ENCODE measurements at regions not wholly inside any gene's neighbourhood (a gene's known extent, or its start where the extent isn't known, plus 50 kb on each side); places are given as distances from the start of the nearest gene placed in this dataset.

DNA sequence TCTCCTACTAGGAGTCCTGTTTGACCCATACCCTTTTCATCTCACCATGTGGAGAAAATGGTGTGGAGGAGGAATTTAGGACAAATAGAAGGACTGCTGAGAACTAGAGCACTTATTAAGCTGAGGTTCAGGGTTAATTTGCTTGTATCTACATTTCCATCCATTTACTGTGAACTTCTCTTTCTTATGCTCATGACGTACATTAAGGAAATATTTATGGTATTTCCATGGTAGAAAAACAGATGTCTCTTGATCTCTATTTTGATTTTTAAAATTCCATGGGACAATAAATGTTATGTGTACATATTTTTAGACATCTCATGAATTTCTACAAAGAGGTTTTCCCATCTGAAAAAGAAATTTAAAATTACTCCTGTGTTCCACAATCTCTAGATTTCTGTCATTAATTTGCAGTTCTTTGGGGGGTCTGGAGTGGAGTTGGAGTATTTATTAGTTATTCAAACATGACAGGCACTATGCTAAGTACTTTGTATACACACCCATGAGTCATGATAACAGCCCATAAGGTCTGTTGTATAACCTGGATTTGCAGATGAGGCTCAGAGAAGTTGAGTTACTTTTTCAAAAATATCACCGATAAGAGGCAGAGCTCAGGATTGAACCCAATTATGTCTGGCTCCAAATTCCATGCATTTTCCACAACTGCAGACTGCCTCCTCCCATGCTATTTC, 112.6 kb downstream of the COPS8 start:
- DNase-seq (ENCODE audit: low read depth), result peak; percentile 58
- H3K4me3 ChIP-seq (ENCODE audit: control insufficient read depth, low read depth, low read length), result no peak overlapping the region
- TF ChIP-seq, protein P1, sequence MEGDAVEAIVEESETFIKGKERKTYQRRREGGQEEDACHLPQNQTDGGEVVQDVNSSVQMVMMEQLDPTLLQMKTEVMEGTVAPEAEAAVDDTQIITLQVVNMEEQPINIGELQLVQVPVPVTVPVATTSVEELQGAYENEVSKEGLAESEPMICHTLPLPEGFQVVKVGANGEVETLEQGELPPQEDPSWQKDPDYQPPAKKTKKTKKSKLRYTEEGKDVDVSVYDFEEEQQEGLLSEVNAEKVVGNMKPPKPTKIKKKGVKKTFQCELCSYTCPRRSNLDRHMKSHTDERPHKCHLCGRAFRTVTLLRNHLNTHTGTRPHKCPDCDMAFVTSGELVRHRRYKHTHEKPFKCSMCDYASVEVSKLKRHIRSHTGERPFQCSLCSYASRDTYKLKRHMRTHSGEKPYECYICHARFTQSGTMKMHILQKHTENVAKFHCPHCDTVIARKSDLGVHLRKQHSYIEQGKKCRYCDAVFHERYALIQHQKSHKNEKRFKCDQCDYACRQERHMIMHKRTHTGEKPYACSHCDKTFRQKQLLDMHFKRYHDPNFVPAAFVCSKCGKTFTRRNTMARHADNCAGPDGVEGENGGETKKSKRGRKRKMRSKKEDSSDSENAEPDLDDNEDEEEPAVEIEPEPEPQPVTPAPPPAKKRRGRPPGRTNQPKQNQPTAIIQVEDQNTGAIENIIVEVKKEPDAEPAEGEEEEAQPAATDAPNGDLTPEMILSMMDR (conservative IDR thresholded peaks at IDR 0.05; ENCODE audit: control insufficient read depth, insufficient read depth, low read depth, low read length), result no peak

DNA sequence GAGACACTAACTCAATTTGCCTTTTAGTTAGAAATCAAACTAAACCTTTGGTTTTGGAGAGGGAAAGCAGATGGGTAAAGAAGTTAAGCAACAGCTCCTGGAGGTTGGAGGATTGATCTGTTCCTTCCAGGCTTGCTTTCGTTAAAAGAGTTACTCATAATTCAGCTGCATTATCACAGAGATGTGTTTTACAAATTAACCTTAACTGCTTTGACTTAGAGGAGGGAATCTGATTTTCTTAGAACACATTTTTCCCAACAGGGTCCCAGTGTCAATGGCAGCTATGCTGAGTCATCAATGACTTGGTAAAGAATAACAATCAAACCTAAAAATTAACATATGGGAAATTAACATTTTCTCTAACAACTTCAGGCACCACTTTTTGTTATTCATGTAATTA, 113.4 kb downstream of the COPS8 start:
- TF ChIP-seq, protein P1 (conservative IDR thresholded peaks at IDR 0.05; ENCODE audit: control insufficient read depth, insufficient read depth, low read depth, low read length), result no peak
- H3K4me3 ChIP-seq (ENCODE audit: control insufficient read depth, low read depth, low read length), result no peak overlapping the region

DNA sequence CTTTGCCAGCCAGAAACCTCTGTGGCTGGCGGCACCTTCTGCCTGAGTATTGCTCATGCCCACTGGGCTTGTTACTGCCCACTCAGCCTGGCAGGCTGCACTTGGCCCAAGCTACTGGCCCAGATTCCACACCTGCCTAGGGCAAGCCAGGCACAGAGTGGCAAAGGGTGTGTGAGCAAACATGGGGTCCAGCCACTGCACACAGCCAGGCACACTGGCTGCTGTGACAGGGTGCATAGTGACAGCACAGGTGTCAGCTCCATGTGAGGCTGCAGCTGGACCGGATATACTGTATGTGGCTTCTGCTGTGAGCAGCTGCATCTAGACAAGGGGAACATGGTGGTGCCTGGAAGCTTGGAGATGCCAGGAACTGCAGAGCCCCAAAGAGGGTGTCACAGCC, 113.9 kb downstream of the COPS8 start:
- TF ChIP-seq, protein P1 (conservative IDR thresholded peaks at IDR 0.05; ENCODE audit: control insufficient read depth, insufficient read depth, low read depth, low read length), result no peak
- H3K4me3 ChIP-seq (ENCODE audit: control insufficient read depth, low read depth, low read length), result no peak overlapping the region
- no peak for DNase-seq (ENCODE audit: low read depth)

More for the DNA sequence above, 113.4 kb downstream of the COPS8 start:
- peak; percentile 89 for DNase-seq (ENCODE audit: low read depth)

- TF ChIP-seq, protein P1 (conservative IDR thresholded peaks at IDR 0.05; ENCODE audit: control insufficient read depth, insufficient read depth, low read depth, low read length), result no peak
- DNase-seq (ENCODE audit: low read depth), result no peak
- no peak overlapping the region for H3K4me3 ChIP-seq (ENCODE audit: control insufficient read depth, low read depth, low read length)
Observed at GRCh38 chr2:237200462-237200861, 114.8 kb downstream of the COPS8 start.

DNA sequence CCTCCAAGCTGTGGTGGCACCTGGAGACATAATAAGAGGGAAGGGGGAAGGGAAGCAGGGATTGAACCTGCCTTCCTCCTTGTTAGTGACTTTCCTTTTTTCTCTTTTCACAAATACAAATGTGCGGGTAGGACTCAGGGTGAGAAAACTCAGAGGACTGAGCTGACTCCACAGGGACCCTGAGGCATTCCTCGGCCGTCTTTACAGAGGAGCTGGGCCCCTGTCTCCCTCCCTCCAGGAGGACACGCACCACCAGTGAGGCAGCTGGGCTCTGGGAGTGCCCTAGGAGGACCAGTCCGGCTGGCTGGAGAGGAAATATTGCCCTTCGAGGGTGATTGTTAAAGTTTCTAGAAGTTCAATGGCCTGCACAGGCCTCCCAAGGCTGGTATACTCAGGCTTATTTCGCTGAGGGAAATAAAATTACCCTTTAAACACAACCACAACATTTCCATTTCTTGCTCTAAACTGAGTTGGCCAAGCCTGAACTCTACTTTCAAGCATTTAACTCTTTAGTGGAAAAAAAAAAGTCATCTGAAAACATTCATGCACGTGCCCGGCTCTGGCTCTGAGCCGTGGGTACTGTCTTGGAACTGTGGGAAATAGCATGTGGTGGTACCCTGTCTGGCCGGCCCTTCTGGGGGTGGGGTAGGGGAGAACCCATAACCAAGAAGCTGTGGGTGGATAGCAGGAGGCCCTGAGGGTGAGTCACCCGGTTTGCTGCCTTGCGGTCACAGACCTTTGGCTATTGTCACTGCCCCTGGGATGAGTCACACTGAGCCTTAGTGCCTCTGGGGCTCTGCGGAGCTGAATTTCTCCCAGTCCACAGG, 116.0 kb downstream of the COPS8 start:
- TF ChIP-seq, protein P1 (conservative IDR thresholded peaks at IDR 0.05; ENCODE audit: control insufficient read depth, insufficient read depth, low read depth, low read length), result no peak

DNA sequence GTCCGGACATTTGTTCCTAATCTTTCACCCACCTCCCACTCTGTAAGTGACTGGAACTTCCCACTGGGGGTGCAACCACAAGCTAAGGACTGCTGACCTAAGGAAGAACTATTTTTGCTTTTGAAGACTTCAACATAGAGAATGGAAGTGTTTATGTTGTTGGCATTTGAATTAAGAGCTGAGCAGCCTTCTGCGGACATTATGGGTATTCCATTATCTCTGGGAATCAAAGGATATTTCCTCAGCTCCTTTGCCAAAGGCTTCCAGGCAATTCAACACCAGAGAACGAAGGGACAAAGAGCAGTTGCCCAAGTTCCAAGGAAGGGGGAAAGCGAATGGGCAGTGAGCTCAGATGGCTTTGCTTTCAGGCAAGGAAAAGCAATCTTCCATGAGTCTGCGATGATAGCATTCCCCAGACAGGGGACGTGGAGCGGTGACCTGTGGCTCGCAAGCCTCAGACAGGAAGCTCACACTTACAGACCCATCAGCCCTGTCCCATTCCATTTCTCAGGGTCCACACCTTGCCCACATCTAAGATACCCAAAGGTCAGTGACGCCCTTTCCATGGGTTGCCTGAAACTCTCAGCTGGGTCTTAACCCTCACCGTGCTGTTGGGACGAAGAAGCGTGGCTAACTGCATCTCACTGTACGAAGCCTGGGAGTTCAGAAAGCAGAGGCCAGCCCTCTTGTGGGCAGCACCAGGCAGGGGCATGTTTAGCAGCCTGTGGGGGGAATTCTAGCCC, 116.8 kb downstream of the COPS8 start:
- TF ChIP-seq, protein P1 (conservative IDR thresholded peaks at IDR 0.05; ENCODE audit: control insufficient read depth, insufficient read depth, low read depth, low read length), result no peak
- H3K4me3 ChIP-seq (ENCODE audit: control insufficient read depth, low read depth, low read length), result no peak overlapping the region
- no peak for DNase-seq (ENCODE audit: low read depth)

More for the DNA sequence above, 116.0 kb downstream of the COPS8 start:
- no peak overlapping the region for H3K4me3 ChIP-seq (ENCODE audit: control insufficient read depth, low read depth, low read length)
- peak; percentile 99 for DNase-seq (ENCODE audit: low read depth)

Data from fibroblast of mammary gland (primary cell).